ENCODE measurements at regions not wholly inside any gene's neighbourhood (a gene's known extent, or its start where the extent isn't known, plus 50 kb on each side); places are given as distances from the start of the nearest gene placed in this dataset.
"Not testable (repeated sequence)": the region's sequence is repeated elsewhere in the genome, so short reads cannot be mapped to it uniquely, and the experiment has no call there.

DNA sequence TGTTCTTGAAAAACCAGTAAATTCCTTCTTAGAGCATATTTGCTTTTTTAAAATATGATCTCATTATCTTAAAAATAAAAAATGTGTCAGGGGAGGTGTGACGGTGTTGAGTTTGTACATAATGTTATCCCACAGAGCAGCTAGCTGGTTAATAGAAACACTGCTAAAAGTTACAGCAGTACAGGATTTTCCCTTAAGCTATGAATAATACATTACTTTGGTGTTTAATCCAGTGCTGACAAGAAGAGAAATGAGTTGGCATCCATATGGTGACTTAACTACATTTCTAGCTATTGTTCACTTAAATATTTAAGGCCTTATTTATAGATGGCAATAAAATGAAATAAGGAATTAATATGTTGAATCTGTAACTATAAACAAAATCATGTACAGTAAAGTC lies 883.1 kb downstream of the CDH18 start:
- DNase-seq (ENCODE audit: low read depth in 4 of 4, low spot score in 3 of 4) = no peak

DNA sequence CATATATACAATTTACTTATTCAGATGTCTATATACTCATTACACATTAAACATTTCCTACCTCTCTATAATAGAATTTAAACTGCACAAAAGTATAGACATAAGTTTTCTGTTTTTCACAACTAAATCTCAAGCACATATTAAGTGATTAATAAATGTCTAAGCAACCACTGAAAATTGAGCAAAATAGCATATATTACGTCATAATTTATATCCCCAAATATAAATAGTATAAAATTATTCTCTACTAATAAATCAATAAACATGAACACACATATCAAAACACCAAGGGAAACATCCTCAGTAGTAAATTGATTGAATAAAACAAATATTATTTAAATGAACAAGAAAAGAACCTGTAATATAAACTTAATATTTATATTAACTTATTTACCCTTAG lies 865.1 kb downstream of the CDH18 start:
- no peak for DNase-seq (ENCODE audit: low read depth in 4 of 4, low spot score in 3 of 4)

DNA sequence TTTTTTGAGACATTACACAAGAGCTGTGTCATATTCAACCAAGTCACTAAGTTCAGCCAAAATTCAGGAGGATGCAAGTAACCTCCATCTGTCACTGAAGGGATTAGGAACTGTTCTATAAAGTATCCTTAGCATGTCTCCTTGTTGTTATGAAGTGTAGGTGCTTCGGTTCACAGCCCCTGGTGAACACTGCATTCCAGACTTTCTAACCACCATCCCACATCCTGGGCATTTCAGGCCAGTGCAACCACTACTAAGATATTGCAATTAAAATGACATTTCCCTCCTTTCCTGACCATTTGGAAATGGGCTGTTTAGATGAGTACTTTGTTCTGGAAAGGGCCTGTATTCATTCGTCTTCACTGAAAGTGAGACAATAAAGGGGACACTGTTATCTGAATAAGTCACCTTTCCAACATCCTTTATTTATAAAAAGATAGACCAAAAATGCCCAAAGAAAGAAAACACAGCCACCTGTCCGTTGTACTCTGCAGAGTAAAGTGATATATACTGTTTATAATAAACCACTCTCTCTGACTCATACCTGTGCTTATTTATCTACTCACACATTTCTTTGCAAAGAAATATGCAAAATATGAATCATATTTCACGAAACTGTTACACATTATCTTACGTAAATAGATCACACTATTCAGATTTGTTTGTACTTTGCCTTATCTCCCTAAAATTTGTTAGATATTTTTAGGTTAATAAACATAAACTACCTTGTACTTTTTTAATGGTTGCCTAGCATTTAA lies 861.9 kb downstream of the CDH18 start:
- DNase-seq (ENCODE audit: low read depth in 4 of 4, low spot score in 3 of 4) = no peak

DNA sequence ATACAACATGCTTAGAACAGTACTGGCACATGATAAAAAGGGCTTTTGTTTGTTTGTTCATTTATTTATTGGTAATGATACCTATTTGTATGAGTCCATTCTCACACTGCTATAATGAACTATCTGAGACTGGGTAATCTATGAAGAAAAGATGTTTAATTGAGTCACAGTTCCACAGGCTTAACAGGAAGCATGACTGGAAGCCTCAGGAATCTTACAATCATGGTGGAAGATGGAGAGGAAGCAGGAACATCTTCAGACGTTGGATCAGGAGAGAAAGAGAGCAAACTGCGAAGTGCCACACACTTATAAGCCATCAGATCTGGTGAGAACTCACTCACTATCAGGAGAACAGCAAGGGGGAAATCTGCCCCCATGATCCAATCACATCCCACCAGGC lies 847.7 kb downstream of the CDH18 start:
- DNase-seq (ENCODE audit: low read depth in 4 of 4, low spot score in 3 of 4) = no peak

DNA sequence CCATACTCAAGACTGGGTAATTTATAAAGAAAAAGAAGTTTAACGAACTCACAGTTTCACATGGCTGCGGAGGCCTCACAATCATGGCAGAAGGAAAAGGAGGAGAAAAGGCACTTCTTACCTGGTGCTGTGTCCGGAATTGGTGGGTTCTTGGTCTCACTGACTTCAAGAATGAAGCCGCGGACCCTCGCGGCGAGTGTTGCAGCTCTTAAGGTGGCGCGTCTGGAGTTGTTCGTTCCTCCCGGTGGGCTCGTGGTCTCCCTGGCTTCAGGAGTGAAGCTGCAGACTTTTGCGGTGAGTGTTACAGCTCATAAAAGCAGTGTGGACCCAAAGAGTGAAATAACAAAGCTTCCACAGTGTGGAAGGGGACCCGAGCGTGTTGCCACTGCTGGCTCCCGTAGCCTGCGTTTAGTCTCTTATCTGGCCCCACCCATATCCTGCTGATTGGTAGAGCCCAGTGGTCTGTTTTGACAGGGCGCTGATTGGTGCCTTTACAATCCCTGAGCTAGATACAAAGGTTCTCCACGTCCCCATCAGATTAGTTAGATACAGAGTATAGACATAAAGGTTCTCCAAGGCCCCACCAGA lies 846.0 kb downstream of the CDH18 start:
- DNase-seq (ENCODE audit: low read depth in 4 of 4, low spot score in 3 of 4) = not testable (repeated sequence)

DNA sequence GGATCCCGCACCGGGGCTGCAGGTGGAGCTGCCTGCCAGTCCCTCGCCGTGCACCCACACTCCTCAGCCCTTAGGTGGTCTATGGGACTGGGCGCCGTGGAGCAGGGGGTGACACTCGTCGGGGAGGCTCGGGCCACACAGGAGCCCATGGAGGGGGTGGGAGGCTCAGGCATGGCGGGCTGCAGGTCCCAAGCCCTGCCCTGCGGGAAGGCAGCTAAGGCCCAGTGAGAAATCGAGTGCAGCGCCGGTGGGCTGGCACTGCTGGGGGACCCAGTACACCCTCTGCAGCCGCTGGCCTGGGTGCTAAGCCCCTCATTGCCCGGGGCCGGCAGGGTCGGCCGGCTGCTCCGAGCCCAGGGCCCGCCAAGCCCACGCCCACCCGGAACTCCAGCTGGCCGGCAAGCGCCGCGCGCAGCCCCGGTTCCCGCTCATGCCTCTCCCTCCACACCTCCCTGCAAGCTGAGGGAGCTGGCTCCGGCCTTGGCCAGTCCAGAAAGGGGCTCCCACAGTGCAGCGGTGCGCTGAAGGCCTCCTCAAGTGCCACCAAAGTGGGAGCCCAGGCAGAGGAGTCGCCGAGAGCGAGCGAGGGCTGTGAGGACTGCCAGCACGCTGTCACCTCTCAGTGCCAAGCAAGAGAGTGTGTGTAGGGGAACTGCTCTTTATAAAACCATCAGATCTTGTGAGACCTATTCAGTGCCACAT lies 845.1 kb downstream of the CDH18 start:
- not testable (repeated sequence) for DNase-seq (ENCODE audit: low read depth in 4 of 4, low spot score in 3 of 4)

DNA sequence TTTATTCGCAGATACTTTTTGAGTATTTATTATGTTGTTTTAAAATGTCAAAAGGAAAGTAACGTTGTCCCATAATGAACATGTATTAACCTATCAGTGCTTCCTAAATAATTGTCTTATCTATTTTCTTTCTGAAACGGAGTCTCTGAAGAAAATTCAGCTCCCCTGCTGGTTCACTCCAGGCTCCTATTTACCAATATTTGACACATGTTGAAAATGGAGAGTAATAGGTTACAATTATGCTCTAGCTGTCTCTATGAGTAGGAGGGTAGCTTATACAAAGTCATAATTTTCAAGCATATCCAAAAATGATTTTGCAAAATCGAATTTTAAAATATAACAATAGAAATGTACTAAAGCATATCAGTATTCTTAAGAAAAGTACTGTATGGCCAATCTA lies 844.1 kb downstream of the CDH18 start:
- DNase-seq (ENCODE audit: low read depth in 4 of 4, low spot score in 3 of 4) = no peak

DNA sequence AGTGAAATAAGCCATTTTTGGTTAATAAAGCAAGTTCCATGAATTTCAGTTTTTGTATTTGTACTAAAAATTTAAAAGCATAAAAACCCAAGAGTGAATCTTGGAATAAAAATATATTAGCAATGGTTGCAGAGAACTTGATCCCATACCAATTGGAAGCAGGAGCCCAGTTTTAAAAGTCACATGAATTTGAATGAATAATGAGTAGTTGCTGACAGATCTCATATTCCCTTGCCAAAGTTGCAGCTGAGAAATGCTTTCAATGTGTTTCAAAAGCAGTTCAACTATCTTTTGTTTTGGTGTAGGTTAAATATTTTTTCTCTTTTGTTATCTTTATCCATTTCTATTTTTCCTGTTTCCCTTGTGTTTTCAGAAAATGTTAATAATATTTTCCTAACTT lies 818.6 kb downstream of the CDH18 start:
- DNase-seq (ENCODE audit: low read depth in 4 of 4, low spot score in 3 of 4) = no peak

DNA sequence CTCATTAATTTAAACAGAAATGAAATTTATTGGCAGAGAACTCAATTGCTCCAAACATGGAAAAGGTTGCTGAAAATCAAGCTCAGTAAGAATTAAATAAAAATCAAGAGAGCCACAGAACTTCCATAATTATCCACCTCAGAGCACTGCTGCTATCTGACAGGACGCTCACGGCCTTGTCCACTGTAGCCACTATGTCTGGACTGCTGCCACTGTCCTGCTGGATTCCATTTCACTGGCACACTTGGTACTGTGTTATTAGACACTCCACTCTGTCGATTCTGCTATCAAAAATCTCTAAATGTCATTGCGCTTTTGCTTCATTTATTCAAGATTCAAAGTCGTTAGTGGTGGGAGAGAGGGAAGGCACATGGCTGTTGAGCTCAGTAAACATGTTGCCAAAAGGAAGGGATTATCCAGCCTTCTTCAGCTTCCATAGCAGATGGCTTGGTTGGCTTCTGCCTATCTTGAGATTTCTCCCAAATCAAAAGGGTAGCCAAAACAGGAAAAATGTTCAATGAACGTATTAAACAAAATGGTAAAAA lies 815.0 kb downstream of the CDH18 start:
- no peak for DNase-seq (ENCODE audit: low read depth in 4 of 4, low spot score in 3 of 4)

DNA sequence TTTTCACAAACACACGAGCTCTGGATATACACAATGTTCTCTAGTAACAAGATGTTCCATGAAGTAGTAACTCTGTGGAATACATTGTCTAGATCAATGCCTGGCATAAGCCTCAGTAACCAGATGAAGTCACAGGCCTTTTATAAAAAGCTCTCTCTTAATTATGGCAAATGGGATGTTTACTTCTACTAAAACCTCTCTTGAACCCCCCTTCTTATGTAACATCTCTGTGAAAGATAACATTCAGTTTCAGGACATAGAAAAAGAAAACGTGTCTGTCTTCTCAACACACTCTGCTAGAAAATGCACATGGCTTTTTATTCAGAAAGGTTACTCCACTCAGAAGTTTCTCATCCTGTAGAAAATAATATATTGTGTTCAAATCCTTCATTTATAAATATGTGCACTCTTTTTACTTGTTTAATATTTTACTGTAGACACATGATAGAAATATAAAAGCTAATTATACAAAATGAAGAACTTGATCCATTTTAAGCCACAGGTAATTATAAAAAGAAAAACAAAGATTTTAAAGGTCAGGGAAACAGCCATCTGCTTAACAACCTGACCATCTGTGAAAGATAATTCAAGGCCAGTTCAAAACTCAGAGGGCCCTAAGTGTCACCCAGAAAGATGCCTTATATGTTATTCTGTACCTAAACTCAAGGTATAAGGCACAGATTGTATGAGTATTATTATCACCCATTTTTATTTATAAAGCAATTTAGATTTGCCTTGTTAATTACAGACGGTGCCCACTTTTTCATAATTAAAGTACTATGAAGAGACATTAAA lies 812.0 kb downstream of the CDH18 start:
- no peak for DNase-seq (ENCODE audit: low read depth in 4 of 4, low spot score in 3 of 4)

DNA sequence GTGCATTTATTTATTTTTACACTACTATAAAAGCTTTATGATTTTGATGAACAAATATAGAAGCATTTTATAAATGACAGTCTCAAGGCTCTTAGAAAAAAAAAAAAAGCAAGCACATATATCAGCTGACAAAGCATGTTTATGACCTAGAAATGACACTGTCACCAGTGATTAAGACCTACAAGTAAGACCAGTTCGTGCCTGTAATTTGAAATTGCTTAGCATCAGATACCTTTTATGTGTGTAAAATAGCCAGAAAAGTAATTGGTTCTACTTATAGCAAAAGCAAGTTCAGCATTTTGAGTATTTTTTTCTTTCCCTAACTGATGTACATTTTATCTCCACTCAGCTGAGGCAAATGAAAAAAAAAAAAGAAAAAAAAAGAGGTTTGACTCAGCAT lies 808.4 kb downstream of the CDH18 start:
- no peak for DNase-seq (ENCODE audit: low read depth in 4 of 4, low spot score in 3 of 4)

DNA sequence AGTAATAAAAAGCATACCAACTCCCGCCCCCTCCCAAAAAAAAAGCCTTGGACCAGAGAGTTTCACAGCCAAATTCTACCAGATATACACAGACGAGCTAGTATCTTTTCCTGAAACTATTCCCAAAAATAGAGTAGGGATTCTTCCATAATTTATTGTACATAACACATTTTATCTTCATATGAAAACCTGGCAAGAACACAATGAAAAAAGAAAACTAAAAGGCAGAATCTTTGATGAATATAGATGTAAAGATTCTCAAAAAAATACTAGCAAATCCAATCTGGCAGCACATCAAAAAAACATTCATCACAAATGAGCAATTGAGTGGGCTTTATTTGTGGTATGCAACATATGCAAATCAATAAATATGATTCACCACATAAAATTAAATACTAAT lies 798.8 kb downstream of the CDH18 start:
- no peak for DNase-seq (ENCODE audit: low read depth in 4 of 4, low spot score in 3 of 4)

DNA sequence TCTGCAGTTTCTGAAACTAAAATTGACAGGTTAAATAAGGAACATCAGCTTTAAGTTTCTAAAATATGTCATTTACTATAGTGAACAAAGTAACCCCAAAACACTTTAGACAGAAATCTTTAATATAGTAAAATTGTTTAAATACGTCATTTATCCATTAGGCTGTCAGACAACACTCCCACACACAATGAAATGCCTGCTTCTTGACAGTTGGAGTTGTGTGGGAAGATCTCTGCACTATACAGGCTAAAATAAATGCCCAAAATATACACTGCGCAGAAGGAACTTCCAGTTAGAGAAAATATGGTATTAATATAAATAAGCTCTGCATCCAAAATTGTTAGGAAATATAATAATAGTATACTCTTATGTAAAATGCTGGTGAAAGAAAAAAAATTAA lies 794.4 kb downstream of the CDH18 start:
- DNase-seq (ENCODE audit: low read depth in 4 of 4, low spot score in 3 of 4) = no peak

DNA sequence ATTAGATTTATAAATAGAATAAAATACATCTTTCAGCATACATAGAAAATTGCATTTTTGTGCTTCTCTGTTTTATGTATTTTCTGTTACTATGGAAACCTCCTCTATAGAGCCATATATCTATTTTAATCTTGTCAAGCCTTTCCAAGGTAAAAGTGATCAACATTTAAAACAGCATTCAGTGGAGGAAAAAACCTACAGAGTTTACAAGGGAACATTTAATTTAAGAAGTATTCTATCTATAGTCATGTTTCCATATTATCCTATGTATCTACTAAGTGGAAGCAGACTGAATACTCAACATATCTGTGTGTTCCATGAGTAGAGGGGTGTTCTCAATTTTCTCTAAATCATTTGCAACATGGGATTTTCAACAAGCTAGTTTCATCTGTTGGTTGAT lies 791.4 kb downstream of the CDH18 start:
- no peak for DNase-seq (ENCODE audit: low read depth in 4 of 4, low spot score in 3 of 4)

DNA sequence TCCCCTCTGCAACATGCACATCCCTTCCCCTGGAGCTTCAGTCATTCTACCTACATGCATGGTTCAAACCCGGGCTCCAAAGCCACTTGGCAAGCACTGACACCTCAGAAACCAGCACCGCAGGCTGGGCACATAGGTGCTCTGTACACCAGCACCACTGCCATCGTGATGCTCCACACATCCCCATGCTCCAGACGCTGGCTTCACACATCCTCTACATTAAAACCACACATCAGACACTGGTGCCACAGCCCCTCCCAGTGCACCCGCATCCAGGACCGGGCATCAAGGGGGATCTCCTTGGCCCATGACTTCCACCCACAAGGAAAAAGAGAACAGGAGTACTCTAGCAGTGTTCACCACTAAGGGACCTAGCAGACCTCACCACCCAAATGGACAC lies 787.7 kb downstream of the CDH18 start:
- no peak for DNase-seq (ENCODE audit: low read depth in 4 of 4, low spot score in 3 of 4)

DNA sequence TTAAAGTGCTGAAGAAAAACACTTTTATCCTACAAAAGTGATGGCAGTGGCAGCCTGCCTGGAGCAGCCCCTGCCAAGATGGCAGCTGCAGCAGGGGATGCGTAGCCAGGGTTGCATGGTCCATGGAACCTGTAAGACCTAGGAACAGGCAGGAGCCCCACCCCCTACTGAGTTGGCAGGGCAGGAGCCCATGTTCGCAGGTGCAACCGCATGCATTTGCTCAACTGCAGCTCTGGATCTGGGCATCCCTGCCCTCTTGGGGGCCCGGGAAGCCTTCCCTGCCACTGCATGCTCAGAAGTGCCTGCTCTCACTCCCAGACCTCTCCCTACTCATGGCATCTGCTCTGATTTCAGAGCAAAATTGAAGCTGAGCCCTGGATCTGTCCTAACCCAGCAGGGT lies 779.6 kb downstream of the CDH18 start:
- DNase-seq (ENCODE audit: low read depth in 4 of 4, low spot score in 3 of 4) = no peak

DNA sequence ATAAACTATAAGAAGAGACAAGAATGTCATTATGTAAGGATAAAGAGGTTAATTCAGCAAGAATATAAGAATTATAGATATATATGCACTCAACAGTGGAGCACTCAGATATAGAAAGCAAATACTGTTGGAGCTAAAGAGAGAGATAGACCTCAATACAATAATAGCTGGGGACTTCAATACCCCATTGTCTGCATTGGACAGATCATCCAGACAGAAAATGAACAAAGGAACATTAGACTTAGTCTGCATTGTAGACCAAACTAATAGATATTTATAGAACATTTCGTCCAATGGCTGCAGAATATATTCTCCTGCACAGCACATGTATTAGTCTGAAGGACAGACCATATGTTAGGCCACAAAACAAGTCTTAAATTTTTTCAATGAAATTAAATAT lies 777.1 kb downstream of the CDH18 start:
- DNase-seq (ENCODE audit: low read depth in 4 of 4, low spot score in 3 of 4) = no peak

DNA sequence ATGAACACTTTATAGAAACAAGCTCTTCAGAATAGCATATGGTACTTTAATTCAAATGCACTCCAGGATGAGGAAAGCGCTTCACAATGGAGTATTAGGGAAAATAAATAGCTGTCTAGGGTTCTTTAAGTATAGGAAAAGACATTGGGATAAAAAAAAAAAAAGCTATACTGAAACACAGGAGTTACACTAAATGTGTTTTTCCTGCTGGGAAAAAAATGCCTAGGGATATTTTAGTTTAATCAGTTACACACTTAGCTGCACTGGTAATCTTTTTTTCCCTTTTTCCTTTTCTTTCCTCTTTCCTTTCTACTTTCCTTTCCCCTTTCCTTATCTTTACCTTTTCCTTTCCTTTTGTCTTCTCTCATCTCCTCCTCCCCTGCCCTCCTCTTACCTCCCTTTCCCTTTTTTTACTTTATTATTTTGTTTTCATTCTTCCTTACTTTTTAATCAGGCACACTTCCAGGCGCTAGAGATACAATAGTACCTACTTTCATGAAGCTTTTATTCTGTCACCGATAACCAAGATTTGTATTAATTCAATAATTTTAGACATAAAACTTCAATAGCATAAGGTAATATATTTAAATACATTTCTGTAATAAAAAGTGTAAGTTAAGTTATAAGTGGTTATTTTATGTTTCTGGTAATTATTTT lies 758.7 kb downstream of the CDH18 start:
- DNase-seq (ENCODE audit: low read depth in 4 of 4, low spot score in 3 of 4) = no peak

DNA sequence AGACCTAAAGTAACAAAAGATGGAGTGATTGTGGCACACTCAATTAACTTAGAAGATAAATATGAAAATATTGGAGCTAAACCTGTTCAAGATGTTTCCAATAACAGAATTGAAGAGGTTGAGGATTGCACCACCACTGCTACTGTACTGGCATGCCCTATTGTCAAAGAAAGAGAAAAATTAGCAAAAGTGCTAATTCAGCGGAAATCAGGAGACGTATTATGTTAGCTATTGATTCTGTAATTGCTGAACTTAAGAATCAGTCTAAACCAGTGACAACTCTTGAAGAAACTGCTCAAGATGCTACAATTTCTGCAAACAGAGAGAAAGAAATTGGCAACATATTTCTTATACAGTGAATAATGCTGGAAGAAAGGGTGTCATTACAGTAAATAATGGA lies 754.4 kb downstream of the CDH18 start:
- no peak for DNase-seq (ENCODE audit: low read depth in 4 of 4, low spot score in 3 of 4)

DNA sequence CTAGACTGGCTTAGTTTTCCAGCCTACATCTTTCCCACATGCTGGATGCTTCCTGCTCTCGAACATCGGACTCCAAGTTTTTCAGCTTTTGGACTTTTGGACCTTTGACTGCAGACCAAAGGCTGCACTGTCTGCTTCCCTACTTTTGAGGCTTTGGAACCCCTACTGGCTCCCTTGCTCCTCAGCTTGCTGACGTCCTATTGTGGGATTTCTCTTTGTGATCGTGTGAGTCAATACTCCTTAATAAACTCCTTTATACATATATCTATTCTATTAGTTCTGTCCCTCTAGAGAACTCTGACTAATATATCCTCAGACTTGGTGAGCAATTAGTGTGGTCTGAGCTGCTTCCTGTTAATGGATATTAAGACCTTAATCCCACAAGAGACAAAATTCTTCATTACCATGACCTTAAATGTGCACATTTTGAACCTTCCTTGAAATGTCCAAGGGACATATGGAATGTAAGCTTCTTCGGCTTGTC lies 752.9 kb downstream of the CDH18 start:
- DNase-seq (ENCODE audit: low read depth in 4 of 4, low spot score in 3 of 4) = no peak
